Esophagus squamous epithelium (tissue), 4 donors: ENCODE measurements at regions not wholly inside any gene's neighbourhood (a gene's known extent, or its start where the extent isn't known, plus 50 kb on each side); places are given as distances from the start of the nearest gene placed in this dataset.

Experiments used
- POLR2A ChIP-seq, 4 donors: fragments of 450-650 bp; IDR thresholded peaks; one replicate each; pipeline ENCODE4 v1.6.1; 2017; ENCODE audit warnings: antibody characterized with exemption in 4 of 4, mild to moderate bottlenecking in 4 of 4, moderate library complexity in 3 of 4
- TF ChIP-seq, protein P1 (sequence below), 6 experiments: fragments of 450-650 bp in 4 of 6; fragments of 200-600 bp in 2 of 6; sonication (generic) in 2 of 6; IDR thresholded peaks; one replicate each; pipeline ENCODE4 v1.5.1; 2016 to 2019; ENCODE audit warnings: antibody characterized with exemption in 6 of 6, mild to moderate bottlenecking in 4 of 6, moderate library complexity in 4 of 6

DNA sequence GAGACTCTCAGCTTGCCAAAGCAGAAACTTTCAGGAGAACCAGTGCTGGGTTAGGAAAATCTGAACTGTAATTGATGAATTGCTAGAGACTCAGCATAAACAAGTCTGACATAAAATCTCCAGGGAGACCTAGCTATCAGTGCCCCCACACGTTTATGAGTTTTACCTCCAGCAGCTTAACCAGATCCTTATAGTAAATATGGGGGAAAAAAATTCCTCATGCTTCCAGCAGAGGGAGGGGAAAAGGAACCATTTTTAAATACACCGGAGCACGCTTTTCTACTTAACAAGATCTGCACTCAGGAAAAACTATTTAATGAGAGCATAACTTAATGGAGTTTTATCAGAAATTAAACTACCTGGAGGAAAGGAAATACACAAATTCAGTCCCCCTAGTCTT is 1040.7 kb upstream of the INTU start:
- TF ChIP-seq, protein P1, sequence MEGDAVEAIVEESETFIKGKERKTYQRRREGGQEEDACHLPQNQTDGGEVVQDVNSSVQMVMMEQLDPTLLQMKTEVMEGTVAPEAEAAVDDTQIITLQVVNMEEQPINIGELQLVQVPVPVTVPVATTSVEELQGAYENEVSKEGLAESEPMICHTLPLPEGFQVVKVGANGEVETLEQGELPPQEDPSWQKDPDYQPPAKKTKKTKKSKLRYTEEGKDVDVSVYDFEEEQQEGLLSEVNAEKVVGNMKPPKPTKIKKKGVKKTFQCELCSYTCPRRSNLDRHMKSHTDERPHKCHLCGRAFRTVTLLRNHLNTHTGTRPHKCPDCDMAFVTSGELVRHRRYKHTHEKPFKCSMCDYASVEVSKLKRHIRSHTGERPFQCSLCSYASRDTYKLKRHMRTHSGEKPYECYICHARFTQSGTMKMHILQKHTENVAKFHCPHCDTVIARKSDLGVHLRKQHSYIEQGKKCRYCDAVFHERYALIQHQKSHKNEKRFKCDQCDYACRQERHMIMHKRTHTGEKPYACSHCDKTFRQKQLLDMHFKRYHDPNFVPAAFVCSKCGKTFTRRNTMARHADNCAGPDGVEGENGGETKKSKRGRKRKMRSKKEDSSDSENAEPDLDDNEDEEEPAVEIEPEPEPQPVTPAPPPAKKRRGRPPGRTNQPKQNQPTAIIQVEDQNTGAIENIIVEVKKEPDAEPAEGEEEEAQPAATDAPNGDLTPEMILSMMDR (IDR thresholded peaks at IDR 0.05) = peak in 1 of 6 experiments; percentile 10
- TF ChIP-seq POLR2A (IDR thresholded peaks at IDR 0.05) = no peak
